ENCODE measurements at regions not wholly inside any gene's neighbourhood (a gene's known extent, or its start where the extent isn't known, plus 50 kb on each side); places are given as distances from the start of the nearest gene placed in this dataset.

DNA sequence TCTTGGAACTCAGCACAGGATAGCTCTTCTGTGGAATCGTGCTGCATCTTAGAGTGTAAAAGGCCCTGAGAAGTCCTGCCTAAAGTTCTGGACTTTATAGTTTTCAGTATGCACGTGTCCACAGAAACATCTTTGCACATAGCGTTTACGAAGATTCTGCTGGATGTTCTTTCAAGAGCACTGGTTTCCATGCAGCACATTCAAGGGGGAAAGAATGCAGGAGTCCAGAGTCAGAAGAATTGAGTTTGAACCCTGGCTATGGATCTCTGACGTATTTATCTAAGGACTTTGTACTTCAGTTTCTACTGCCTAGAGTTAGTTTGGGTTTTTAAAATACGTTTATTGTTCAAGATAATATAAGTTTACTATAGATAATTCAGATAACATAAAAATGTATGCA, 282.8 kb upstream of the ZMIZ1 start:
- DNase-seq (ENCODE audit: low spot score) = no peak
- H3K9me3 ChIP-seq (ENCODE audit: low read depth, low read length, poor library complexity, severe bottlenecking) = no peaks in the 10 kb centered on the region
- ChIA-PET POLR2A (ENCODE audit: low non-redundant PET) (no interaction called here), CTCF (no interaction called here)
- H3K27me3 ChIP-seq (replicated peaks; ENCODE audit: insufficient read depth, low read depth, low read length, poor library complexity) = peaks cover 19% of the 10 kb centered on the region
- no peak overlapping the region for H3K4me3 ChIP-seq (ENCODE audit: low read depth, low read length, poor library complexity, severe bottlenecking)
- intact Hi-C loops (cut with micrococcal nuclease; ENCODE audit: unreplicated experiment) = no loop called here
- no peak for TF ChIP-seq EZH2 (IDR thresholded peaks at IDR 0.05; ENCODE audit: borderline replicate concordance, low read depth, low read length, poor library complexity, severe bottlenecking)
- TF ChIP-seq, protein P1, sequence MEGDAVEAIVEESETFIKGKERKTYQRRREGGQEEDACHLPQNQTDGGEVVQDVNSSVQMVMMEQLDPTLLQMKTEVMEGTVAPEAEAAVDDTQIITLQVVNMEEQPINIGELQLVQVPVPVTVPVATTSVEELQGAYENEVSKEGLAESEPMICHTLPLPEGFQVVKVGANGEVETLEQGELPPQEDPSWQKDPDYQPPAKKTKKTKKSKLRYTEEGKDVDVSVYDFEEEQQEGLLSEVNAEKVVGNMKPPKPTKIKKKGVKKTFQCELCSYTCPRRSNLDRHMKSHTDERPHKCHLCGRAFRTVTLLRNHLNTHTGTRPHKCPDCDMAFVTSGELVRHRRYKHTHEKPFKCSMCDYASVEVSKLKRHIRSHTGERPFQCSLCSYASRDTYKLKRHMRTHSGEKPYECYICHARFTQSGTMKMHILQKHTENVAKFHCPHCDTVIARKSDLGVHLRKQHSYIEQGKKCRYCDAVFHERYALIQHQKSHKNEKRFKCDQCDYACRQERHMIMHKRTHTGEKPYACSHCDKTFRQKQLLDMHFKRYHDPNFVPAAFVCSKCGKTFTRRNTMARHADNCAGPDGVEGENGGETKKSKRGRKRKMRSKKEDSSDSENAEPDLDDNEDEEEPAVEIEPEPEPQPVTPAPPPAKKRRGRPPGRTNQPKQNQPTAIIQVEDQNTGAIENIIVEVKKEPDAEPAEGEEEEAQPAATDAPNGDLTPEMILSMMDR (conservative IDR thresholded peaks at IDR 0.05; ENCODE audit: low read depth, low read length) = no peak
- H3K4me1 ChIP-seq (ENCODE audit: insufficient read depth, low read length, poor library complexity, severe bottlenecking) = no peaks in the 10 kb centered on the region
- no peaks in the 10 kb centered on the region for H3K36me3 ChIP-seq (ENCODE audit: insufficient read depth, low read length, poor library complexity, severe bottlenecking)
- no TSS peak for BruUV-seq (replicated peaks)
- no peak overlapping the region for H3K27ac ChIP-seq (ENCODE audit: low read depth, low read length, poor library complexity, severe bottlenecking)

DNA sequence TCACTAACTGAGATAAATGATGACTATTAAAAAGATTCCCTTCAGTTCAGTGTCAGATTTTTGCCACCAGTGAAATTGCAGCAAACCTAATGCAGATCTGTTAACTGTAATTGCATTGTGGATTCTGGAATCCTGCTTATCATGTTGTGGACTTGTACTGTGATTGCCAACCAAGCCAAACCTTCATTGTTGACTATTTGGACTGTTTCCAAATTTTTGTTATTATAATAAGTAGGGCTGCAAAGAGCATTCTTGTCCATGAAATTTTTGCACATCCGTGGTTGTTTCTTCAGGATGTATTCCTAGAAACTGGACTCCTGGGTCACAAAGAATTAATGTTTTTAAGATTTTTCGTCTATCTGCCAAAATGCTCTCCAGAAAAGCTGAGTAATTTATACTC, 281.6 kb upstream of the ZMIZ1 start:
- no peak overlapping the region for H3K4me3 ChIP-seq (ENCODE audit: low read depth, low read length, poor library complexity, severe bottlenecking)
- no peak for DNase-seq (ENCODE audit: low spot score)
- no peaks in the 10 kb centered on the region for H3K36me3 ChIP-seq (ENCODE audit: insufficient read depth, low read length, poor library complexity, severe bottlenecking)
- ChIA-PET CTCF (no interaction called here), POLR2A (ENCODE audit: low non-redundant PET) (no interaction called here)
- H3K4me1 ChIP-seq (ENCODE audit: insufficient read depth, low read length, poor library complexity, severe bottlenecking) = no peaks in the 10 kb centered on the region
- TF ChIP-seq EZH2 (IDR thresholded peaks at IDR 0.05; ENCODE audit: borderline replicate concordance, low read depth, low read length, poor library complexity, severe bottlenecking) = no peak
- no TSS peak for BruUV-seq (replicated peaks)
- peaks cover 19% of the 10 kb centered on the region for H3K27me3 ChIP-seq (replicated peaks; ENCODE audit: insufficient read depth, low read depth, low read length, poor library complexity)
- intact Hi-C loops (cut with micrococcal nuclease; ENCODE audit: unreplicated experiment) = no loop called here
- no peaks in the 10 kb centered on the region for H3K9me3 ChIP-seq (ENCODE audit: low read depth, low read length, poor library complexity, severe bottlenecking)
- H3K27ac ChIP-seq (ENCODE audit: low read depth, low read length, poor library complexity, severe bottlenecking) = no peak overlapping the region

DNA sequence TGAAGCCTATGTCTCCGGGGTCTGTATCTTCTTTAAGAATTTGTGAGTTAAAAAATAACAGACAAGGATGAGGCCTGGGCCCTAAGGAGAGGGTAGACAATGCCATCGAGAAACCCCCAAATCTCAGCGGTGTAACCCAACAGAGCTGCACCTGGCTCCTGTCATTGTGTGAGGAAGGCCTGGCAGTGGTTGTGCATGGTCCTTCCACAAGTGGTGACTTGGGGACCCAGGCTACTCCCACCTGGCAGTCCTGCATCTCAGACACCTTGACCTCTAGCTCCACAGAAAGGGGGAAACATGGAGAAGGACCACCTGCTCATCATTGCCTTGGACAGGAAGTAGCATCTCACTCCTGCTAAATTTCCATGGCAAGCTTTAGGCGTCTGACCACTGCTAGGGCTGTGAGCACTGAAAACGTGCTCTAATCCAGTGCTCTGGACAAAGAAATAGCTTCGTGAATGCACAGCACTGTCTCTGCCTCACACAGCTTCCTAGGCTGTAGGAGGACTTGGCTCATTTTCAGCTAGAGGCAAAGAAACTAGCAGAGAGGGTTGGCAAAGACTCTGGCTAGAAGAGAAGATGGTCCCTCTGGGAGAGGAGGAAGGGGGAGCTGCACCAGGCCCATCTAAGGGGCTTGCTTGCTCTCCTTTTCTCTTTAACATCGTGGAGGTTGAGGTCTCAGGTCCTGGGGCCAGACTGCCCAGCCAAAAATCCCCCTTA, 273.9 kb upstream of the ZMIZ1 start:
- CTCF ChIA-PET = no interaction called here
- no peak for DNase-seq (ENCODE audit: low spot score)
- Histone ChIP-seq H3K27ac (ENCODE audit: low read depth, low read length, poor library complexity, severe bottlenecking) (no peak overlapping the region), H3K27me3 (replicated peaks; ENCODE audit: insufficient read depth, low read depth, low read length, poor library complexity) (no peaks in the 10 kb centered on the region), H3K9me3 (ENCODE audit: low read depth, low read length, poor library complexity, severe bottlenecking) (no peaks in the 10 kb centered on the region), H3K36me3 (ENCODE audit: insufficient read depth, low read length, poor library complexity, severe bottlenecking) (no peaks in the 10 kb centered on the region), H3K4me1 (ENCODE audit: insufficient read depth, low read length, poor library complexity, severe bottlenecking) (no peaks in the 10 kb centered on the region), H3K4me3 (ENCODE audit: low read depth, low read length, poor library complexity, severe bottlenecking) (no peak overlapping the region)
- no peak for TF ChIP-seq EZH2 (IDR thresholded peaks at IDR 0.05; ENCODE audit: borderline replicate concordance, low read depth, low read length, poor library complexity, severe bottlenecking)
- TF ChIP-seq, protein P1 (conservative IDR thresholded peaks at IDR 0.05; ENCODE audit: low read depth, low read length) = no peak
- intact Hi-C loops (cut with micrococcal nuclease; ENCODE audit: unreplicated experiment) = no loop called here
- POLR2A ChIA-PET (ENCODE audit: low non-redundant PET) = no interaction called here
- BruUV-seq (replicated peaks) = no TSS peak
